Right hindlimb (tissue), 1 donor: ENCODE measurements at regions not wholly inside any gene's neighbourhood (a gene's known extent, or its start where the extent isn't known, plus 50 kb on each side); places are given as distances from the start of the nearest gene placed in this dataset.
"Not testable (repeated sequence)": the region's sequence is repeated elsewhere in the genome, so short reads cannot be mapped to it uniquely, and the experiment has no call there.

Experiments
- DNase-seq: peaks from one replicate; pipeline ENCODE4 v3.0.0-alpha.2; 2018

DNA sequence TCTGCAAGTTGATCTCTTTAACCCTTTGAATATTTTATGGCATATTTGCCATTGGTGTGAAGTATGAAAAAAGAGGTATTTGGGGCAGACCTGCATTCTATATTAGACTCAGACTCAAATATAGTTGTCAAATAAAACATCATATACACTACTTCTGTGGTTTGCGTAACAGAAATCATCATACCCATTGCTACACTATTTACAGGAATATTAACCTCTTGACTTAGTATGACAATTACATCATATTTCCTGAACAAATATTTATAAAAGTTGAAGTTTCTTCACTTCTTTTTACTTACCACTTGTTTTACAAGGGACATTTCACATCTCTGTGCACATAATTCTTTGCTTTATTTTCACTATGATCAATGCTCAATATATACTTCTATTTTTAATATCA, 206.0 kb downstream of the HAO1 start:
- DNase-seq: no peak

DNA sequence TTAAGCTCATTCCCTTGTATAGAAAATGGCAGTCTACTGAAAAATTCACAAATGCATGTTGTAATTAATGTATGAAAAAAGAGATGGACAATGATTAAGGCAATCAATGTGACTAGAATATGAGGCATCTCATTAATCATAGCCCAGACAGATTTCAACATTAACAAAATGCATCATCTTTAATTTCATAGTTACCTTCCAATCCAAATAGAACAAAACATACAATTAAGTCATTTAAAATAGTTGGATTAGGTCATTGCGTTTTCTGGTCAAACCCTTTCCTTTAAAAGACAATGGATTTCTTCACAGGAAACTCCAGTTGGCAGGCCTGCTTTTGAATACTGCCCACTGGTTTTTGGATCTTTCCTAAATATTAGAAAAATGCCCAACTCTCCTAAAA, 203.9 kb downstream of the HAO1 start:
- DNase-seq: no peak

DNA sequence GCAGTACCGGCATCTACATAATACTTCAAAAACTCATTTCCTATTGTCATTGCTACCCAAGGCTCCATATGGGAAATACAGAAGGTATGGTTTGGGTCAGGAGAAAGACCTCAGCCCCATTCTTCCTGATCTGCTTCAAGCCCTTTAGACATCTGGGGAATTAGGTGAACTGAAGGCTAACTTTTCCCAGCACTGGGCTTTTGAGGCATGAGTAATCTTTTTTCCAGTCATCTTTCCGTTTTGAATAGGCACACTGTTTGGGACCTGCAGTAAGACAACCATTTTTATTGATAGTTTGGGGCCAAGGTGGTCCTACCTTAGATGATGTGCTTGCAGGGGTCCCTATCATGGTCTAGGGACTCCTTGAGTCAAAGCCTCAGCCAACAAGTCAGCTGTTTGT, 198.4 kb downstream of the HAO1 start:
- no peak for DNase-seq

DNA sequence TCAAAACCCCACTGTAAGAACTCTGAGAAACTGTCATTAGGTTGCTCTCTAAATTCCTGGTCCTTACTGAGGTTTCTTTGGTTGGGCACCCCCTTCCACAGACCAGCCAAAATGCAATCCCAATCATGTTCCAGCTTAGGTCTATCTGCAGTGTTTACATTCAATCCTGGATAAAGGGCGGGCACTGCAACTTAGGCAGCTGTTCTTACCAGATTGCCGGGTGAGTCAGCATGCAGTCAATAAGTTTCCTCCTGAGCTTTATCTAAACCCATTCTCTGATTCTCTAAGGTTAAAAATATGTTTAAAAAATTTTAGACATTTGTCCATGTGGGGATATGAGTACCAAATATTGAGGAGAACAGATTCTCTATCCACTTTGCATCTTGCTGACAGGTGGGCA, 197.8 kb downstream of the HAO1 start:
- no peak for DNase-seq

DNA sequence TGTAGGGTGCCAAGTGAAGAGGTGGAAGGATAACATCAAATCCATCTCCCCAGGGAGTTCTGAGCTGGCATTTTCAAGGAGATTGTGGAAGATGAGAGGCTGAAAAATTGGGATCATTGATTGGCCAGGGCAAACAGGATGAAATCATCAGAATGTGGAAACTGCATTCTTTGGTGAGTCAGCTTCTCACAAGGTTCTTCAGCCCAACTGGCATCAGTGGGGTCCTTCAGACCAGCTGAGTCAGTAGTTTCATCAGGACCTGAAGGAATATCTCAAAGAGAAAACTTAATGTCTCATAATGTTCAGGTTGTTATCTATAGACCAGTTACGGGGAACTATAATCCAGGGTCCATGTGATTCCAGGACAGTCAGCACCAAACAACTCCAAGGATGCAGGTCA, 195.8 kb downstream of the HAO1 start:
- no peak for DNase-seq

DNA sequence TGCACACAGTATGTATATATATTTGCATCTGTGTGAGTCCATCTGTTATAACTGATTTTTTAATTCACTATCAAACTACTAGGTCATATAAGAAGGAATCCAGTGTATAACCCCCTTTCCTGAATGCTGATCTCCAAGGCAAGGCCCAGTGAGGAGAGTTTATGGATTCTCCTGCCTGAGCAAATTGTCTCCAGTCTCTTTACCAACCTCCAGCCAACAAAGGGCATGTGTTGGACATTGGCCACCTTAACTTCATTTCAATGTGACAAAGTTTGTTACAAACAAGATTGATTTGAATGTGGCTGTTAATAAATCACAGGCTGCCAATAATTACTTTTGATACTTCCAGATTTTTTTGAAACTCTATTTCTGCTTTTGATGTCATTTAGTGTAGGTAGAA, 191.6 kb downstream of the HAO1 start:
- DNase-seq: no peak

DNA sequence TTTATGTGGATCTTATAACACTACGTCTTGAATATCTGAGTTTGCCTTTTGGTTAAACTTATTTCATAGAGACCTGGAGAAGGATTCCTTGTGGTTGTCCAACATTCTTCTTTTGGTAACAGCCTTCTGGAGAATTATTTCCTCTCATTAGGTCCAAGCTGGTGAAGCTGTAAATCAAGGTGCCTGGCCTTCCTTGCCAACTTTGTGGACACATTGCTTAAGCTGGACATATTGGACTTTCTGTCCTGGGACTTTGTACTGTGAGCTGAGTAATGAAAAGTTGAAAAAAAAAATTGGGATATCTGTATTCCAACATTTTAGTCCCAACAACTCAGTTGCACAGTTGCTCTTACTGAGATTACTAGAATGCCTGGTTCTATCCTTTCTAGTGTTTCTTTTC, 186.2 kb downstream of the HAO1 start:
- no peak for DNase-seq

DNA sequence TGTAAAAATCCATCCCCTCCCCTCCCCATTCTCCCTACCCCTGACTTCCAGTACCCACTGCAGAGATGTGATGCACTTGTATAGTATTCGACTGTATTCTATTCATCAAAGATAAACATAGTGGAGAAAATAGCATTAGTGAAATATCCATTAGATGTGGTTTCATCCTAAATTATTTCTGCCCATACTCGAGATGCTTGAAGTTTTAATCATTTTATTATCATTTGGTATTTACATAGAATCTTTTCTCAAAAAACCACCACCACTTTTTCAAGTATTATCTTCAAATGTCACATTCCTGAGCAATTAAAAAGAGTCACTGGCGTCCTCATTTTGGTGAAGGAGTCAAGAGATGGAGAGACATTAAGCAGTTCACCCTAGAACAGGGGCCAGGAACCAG, 181.9 kb downstream of the HAO1 start:
- no peak for DNase-seq

DNA sequence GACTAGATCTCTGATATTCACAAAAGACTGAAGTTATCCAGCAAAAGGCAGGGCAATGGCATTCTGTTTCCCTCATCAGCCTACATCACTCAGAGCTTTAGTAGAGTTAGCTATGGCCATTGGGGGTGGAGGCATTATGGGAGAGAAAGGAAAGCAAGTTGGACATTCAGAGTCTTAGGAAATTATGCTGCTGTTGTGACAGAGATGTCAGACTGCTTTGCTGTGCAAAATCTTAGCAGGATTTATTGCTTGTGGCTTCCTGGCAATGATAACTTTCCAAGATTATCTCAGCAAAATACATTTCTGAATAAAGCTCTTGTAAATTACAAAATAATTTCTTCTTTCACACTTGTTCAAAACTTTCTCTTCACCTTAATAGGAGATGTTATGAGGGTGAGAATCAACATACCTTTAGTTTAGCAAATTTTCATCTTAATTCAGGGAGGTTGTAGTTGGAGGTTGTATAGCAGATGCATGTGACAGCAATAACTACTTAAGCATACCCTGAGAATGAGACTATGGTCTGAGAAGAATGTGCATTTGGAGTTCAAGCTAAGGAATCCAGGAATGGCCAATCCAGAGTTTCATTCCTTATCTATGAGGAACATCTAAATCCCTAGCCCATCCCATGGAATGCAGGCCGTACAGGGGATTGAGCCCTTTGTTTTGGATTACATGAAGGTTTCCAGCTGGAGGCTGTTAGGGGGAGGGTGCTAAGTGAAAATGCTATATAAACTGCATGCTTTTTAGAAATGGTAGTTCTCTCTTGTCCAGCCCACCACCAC, 179.8 kb downstream of the HAO1 start:
- DNase-seq: no peak

DNA sequence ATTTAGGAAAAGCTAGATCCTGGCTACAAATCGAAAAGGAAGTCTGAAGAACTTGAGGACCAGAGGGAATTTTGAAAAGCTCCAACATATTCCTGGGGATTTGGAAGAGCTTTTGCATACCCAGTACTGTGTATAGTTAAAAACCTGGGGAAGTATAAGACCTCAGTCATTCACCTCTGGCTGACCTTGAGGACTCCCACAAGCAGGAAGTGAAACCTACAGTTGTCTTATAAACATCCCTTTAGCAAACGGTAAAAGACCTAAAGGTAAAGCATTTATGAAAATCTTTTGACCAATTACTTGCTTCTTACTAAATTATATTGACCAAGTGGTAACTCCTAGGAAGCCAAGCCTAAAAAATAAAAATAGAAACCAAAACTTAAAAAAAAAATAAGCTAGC, 175.0 kb downstream of the HAO1 start:
- no peak for DNase-seq

DNA sequence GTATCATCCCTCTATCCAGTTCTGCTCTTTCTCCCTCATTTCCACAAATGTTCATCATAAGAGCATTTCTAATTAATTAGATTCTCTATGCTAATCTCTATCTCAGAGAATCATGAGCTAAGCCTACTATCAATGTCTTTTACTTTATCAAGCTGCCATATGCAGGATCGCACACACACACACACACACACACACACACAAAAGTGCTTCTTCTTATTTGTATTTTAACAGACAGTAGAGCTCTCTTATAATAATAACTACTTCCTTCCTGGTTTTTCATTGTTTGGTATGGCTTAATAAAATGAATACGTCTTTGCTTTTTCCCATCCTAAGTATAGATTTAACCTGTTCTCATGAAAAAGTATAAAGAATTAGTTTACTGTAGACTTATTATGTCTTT, 170.2 kb downstream of the HAO1 start:
- DNase-seq: no peak

DNA sequence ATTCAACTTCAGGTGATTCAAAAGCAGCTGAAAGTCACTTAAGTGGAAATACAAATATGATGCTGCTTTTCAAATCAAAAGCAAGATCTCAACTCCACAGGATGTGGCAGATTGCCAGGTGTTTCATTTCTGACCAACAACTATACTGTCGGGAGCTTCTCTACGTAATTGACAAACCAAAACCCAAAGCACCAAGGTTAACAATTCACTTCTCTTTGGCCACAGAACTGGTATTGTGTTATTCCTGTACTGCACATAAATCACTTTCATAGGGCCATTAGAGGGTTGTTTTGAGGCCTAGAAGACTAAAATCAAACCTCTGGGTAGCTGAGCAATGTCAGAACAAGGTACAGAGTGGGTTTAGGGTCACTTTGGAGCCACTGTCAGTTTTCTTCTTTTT, 169.7 kb downstream of the HAO1 start:
- DNase-seq: no peak

DNA sequence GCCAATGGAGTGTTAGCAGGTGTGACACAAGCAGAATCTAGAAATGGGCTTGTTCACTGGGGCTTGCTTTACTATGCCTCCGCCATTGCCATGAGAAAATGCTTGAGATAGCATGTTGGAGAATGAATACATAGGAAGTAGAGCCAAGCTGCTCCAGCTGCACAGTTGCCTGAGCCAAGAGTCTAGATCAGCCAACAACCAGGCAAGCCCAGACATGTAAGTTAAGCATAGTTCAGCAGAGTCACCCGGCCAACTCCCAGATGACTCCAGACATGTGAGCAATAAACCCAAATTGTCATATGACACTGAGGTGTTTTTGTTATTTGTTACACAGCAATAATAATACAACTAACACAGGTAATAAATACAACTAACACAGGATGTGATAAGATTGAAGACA, 167.9 kb downstream of the HAO1 start:
- DNase-seq: peak; percentile 46

DNA sequence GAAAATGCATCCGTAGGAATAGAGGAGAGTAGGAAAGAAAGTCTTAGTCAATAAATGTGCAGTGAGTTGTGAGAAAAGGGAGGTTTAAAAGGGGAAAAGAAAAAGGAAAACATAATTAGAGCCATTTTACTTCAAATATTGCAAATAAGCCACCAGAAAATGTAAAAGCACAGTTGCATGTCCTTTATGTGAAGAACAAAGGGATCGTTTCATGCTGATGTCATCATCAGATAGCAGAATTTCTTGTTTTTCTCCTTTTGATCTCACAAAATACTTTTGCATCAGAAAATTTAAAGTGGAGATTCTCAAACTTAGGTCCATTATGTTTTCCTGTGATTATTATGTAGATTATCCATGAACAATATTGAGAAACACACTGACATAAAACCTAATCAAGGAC, 166.7 kb downstream of the HAO1 start:
- DNase-seq: no peak

DNA sequence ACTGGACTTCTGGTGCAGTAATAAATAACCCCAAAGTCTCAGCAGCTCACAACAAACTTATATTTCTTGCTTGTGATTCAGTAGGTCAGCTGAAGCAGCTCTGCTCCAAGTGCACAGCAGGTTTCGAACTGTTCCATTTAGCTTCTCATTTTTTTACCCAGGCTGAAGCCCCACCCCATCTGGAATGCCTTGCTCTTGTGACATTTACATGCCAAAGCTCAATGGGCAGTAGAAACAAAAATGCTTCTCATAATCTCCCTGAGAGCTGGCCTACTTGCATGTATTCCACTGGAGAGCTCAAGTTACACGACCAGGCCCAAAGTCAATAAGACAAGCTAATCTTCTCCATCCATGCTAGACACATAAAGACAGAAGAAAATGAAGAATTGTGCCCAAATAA, 165.2 kb downstream of the HAO1 start:
- DNase-seq: peak; percentile 33

DNA sequence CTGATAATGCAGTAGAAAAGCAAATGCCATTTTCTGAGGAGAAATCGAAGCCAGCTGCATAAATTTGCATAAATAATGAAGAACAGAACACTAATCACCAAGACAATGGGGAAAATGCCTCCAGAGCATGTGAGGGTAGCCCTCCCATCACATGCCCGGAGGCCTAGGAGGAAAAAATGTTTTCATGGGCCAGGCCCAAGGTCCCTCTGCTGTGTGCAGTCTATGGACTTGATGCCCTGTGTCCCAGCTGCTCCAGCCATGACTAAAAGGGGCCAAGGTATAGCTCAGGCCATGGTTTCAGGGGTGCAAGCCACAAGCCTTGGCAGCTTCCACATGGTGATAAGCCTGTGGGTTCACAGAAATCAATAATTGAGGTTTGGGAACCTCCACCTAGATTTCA, 164.1 kb downstream of the HAO1 start:
- DNase-seq: no peak

DNA sequence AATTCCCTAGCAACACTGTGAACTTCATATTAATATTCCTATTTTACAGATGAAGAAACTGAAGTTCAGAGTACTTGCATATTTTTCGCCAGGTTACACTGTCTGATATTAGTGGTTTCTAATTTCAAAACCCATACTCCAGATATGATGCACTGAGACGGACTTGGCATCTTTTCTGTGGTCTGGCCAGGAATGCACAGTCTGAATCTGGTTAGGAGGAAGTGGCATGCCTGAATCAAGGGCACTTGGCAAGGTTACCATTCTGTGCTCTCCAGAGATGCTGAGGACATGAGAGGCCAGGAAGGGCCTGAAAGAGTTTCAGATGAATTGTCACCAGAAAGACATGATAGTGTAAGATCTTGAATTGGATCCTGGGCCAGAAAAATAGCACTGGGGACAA, 150.1 kb downstream of the HAO1 start:
- DNase-seq: no peak

DNA sequence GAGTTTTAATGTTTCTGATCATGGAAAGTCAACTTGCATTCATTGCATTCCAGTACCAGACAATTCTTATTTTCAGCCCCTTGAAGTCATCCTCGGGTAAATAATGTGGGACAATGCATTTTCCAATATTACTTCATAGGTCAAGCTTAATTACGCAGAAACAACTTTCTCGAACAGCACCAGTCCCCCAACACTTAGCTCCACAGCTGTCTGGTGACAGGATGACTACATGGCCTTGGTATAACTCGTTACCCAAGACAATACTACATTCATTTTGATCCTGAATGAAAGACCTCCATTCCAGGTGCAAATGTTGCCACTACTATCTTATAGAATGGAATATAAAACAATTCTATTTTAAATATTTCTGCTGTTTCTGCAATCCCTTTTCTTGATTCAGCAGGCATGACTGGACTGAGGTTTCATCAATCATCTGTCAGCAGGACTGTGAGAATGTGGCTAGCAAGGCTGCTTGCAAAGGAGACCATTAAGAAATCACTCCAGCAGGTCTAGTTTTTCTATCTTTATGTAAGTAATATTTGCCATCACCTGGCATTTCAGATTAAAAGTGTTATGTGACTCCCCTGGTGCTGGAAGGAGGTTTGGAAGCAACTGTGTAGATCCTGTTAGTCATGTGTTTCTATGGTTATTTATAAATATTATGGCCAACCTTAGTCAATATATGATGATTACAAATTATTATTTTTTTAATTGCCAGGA, 147.9 kb downstream of the HAO1 start:
- DNase-seq: no peak

DNA sequence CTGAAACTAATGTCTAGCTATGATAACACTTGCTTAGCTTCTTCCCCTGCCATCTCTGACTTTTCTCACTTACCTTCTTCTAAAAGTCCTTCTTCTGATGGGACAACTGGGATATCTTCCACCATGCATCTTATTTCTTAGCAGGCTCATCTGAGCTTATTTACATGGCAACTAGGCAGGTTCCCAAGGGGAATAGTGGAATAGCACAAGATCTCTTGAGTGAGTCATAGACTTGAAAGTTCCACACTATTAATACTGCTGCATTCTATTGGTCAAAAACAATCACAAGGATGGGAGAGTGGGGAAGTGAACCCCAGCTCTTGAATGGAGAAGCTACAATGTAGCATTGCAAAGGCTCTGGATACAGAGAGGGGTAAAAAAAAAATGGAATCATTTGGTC, 142.1 kb downstream of the HAO1 start:
- no peak for DNase-seq

DNA sequence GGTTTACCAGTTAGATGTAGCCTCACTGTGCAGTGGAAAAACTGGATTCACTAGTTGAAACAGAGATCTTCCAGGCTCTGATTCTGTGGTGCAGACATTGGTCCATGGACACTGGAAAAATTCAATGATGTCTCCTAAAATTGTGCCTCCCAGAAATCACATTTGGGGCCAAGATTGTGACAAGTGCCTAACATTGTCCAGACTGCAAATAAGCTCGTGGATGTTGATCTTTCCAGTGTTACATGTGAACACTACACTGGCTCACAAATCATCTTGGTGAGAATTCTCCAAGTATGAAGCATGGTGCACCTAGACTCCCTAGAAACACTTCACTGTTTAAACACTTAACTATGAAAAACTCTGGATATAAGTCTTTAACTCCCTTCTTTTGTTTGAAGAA, 140.4 kb downstream of the HAO1 start:
- DNase-seq: no peak

DNA sequence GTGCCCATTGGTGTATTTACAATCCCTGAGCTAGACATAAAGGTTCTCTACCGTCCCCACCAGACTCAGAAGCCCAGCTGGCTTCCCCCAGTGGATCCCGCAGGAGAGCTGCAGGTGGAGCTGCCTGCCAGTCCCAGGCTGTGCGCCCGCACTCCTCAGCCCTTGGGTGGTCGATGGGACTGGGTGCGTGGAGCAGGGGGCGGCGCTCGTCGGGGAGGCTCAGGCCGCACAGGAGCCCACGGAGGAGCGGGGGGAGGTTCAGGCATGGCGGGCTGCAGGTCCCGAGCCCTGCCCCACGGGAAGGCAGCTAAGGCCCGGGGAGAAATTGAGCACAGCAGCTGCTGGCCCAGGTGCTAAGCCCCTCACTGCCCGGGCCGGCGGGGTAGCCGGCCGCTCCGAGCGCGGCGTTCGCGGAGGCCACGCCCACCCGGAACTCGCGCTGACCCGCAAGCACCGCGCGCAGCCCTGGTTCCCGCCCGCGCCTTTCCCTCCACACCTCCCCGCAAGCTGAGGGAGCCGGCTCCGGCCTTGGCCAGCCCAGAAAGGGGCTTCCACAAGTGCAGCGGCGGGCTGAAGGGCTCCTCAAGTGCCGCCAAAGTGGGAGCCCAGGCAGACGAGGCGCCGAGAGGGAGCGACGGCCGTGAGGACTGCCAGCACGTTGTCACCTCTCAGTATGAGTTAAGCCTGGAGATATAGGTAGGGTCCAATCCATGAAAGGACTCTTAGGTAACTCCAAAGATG, 136.7 kb downstream of the HAO1 start:
- DNase-seq: not testable (repeated sequence)

DNA sequence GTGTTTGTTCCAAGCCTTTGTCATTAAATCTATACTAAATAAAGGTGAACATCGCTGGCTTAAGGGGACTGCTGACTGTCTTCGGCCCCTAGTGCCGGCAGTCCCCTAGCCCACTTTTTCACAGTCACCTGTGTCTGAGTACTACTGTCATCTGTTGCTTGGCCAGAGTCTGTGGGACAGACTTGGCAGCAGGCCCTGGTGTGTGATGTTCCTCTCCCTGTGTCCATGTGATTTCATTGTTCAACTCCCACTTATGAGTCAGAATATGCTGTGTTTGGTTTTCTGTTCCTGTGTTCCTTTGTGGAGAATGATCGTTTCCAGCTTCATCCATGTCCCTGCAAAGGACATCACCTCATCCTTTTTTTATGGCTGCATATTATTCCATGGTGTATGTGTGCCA, 133.4 kb downstream of the HAO1 start:
- DNase-seq: no peak

DNA sequence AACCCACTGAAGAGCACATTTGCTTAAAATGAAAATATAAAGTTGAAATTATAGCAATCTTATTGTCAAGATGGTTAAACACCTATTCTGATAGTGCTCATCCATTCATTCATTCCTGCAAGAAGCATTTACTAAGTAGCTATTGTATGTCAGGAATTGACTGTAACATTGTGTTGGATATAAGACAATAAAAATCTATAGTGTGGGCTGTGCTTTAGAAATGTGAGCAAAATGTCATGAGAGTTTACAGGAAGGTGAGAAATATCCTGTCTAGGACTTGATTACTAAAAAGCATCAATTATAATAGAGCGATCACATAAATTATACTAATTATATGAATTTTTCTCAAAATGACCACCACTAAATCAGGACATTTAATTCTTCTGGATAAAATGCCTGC, 123.0 kb downstream of the HAO1 start:
- DNase-seq: no peak

DNA sequence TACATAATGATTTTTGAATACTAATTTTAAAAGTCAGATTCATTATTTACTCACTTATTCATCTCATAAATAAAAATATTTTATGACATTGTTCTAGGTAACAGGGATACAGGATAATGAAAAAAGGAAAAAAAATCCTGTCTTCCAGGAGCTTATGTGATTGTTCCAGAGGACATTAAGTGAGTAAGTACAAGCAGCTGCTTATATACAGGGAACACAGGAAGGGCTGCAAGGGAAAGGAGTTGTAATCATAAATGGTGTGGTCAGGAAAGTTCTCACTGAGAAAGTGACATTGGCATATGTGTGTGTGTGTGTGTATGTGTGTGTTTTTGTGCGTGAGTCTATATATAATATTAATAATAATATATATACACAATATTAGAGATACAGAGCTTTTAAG, 121.8 kb downstream of the HAO1 start:
- DNase-seq: no peak
